HUES64 (cell line): ENCODE measurements at regions not wholly inside any gene's neighbourhood (a gene's known extent, or its start where the extent isn't known, plus 50 kb on each side); places are given as distances from the start of the nearest gene placed in this dataset.

Experiments used
- H3K27ac ChIP-seq: 2 replicates; pipeline ENCODE4 v1.7.0; 2013; ENCODE audit warnings: low read depth, low read length, inconsistent platforms
- H3K27me3 ChIP-seq: 2 replicates; pipeline ENCODE4 v1.6.1; 2013; ENCODE audit warnings: mild to moderate bottlenecking, low read length; ENCODE audit not compliant: insufficient read depth
- H3K36me3 ChIP-seq: 2 replicates; pipeline ENCODE4 v1.6.1; 2013; ENCODE audit warnings: mild to moderate bottlenecking, low read length; ENCODE audit not compliant: insufficient read depth
- H3K4me1 ChIP-seq: 2 replicates; pipeline ENCODE4 v1.6.1; 2013; ENCODE audit warnings: mild to moderate bottlenecking, low read length, moderate library complexity; ENCODE audit not compliant: insufficient read depth
- H3K4me3 ChIP-seq: 2 replicates; pipeline ENCODE4 v1.5.1; 2013; ENCODE audit warnings: mild to moderate bottlenecking, low read length, moderate library complexity
- H3K9ac ChIP-seq: 2 replicates; pipeline ENCODE4 v1.6.1; 2013; ENCODE audit warnings: mild to moderate bottlenecking, low read depth, low read length
- H3K9me3 ChIP-seq: 2 replicates; pipeline ENCODE4 v1.6.1; 2013; ENCODE audit warnings: low read depth, low read length; ENCODE audit not compliant: insufficient read depth
- WGBS: fragments of 150-250, 120-280 bp; methylation state at CpG from one replicate; pipeline ENCODE4 v1.1.7; 2013; ENCODE audit warnings: missing lambda C conversion rate; 5-methylcytosine and 5-hydroxymethylcytosine counted together

DNA sequence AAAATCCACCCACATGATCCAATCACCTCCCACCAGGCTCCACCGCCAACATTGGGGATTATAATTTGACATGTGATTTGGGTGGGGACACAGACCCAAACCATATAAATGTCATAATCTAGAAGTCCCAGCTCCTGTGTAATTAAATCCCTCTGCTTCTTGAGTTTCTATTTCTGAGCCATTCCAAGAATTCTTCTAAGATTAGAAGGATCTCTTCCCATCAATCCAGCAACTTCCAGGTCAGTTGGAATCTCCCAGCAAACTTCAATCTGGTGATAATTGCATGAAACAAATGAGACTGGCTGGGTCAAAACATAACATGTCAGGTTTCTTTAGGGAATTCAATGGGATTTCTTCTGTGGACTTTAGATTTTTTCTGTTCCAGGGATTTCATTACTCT is 127.8 kb upstream of the CDH5 start:
- Histone ChIP-seq H3K4me1 (no peaks in the 10 kb centered on the region), H3K9ac (no peak overlapping the region), H3K27me3 (no peaks in the 10 kb centered on the region), H3K36me3 (no peaks in the 10 kb centered on the region), H3K27ac (no peak overlapping the region), H3K4me3 (no peak overlapping the region), H3K9me3 (no peaks in the 10 kb centered on the region)
- WGBS, result no CpG with 5 or more reads among the region's 1 CpG

- H3K27ac ChIP-seq, result no peak overlapping the region
- H3K27me3 ChIP-seq, result no peaks in the 10 kb centered on the region
- no peak overlapping the region for H3K9ac ChIP-seq
- H3K9me3 ChIP-seq, result no peaks in the 10 kb centered on the region
- H3K4me1 ChIP-seq, result no peaks in the 10 kb centered on the region
- WGBS, result 91% methylated on average over 12 of the region's 12 CpGs
- H3K4me3 ChIP-seq, result no peak overlapping the region
- H3K36me3 ChIP-seq, result no peaks in the 10 kb centered on the region
Measured at GRCh38 chr16:66236301-66236700, 130.2 kb upstream of the CDH5 start.

DNA sequence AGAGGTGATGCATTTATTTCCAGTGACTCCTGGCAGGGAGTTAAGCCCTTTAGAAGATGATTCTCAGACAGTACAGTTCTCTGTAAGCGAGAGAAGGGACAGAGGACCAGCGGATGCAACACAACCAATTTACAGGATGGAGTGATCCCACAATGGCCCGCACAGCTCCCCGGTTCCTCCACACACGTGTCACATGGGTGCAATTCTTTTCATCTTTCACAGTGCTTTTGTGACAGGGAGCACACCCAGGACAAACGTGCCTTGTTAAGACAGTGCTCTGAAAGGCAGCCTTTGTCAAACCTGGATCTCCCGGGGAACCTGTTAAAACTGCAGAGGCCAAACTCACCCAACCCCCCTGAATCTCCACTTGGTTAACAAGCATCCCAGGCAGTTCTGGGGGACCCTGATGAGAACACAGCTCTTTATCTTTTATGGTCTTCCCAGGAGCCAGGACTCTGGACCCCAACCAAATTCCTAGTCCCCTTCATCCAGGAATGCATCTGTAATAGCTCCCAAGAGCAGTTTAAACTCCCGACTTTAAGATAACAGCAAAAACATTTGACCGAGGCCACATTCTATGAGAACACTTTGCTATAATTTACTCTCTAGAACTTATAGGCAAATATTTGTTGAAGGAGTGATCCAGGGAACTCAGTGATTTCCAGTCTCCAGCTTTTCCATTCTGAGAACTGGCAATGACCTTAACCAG is 134.9 kb upstream of the CDH5 start:
- Histone ChIP-seq H3K4me3 (no peak overlapping the region), H3K4me1 (no peaks in the 10 kb centered on the region), H3K9ac (no peak overlapping the region), H3K9me3 (no peaks in the 10 kb centered on the region), H3K27me3 (no peaks in the 10 kb centered on the region), H3K36me3 (no peaks in the 10 kb centered on the region), H3K27ac (no peak overlapping the region)
- WGBS, result 89% methylated on average over 9 of the region's 9 CpGs

DNA sequence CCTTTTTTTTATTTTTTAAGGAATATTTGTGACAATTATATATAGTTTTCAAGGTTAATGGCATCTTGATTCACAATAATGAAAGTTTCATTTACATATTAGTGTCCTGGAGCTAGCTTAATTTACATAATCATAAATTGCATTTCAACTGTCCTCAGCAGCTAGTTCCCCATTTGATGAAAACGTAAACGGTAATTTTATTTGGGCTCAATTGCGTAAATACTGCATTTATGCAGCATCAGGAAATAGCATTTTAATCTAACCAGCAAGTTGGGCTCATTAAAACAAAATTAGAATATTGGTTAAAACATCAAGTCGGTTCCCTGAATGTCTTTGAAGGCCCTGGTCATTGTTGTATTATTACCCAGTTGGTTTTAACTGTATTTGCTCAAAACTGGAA is 136.8 kb upstream of the CDH5 start:
- no peaks in the 10 kb centered on the region for H3K36me3 ChIP-seq
- no peaks in the 10 kb centered on the region for H3K27me3 ChIP-seq
- no peaks in the 10 kb centered on the region for H3K9me3 ChIP-seq
- H3K27ac ChIP-seq, result no peak overlapping the region
- H3K9ac ChIP-seq, result no peak overlapping the region
- no peak overlapping the region for H3K4me3 ChIP-seq
- H3K4me1 ChIP-seq, result no peaks in the 10 kb centered on the region
- WGBS, result 99% methylated on average over 4 of the region's 4 CpGs

- Histone ChIP-seq H3K9me3 (no peaks in the 10 kb centered on the region), H3K4me3 (no peak overlapping the region), H3K27ac (no peak overlapping the region), H3K9ac (no peak overlapping the region), H3K4me1 (no peaks in the 10 kb centered on the region), H3K27me3 (no peaks in the 10 kb centered on the region), H3K36me3 (no peaks in the 10 kb centered on the region)
- WGBS, result 76% methylated on average over 7 of the region's 7 CpGs
Measured at GRCh38 chr16:66228792-66229191, 137.7 kb upstream of the CDH5 start.

GRCh38 chr16:66227766-66228530 is 138.5 kb upstream of the CDH5 start:
- H3K4me1 ChIP-seq, result no peaks in the 10 kb centered on the region
- H3K9ac ChIP-seq, result no peak overlapping the region
- H3K27me3 ChIP-seq, result no peaks in the 10 kb centered on the region
- WGBS, result 94% methylated on average over 6 of the region's 8 CpGs
- no peak overlapping the region for H3K27ac ChIP-seq
- no peaks in the 10 kb centered on the region for H3K36me3 ChIP-seq
- no peaks in the 10 kb centered on the region for H3K9me3 ChIP-seq
- no peak overlapping the region for H3K4me3 ChIP-seq

DNA sequence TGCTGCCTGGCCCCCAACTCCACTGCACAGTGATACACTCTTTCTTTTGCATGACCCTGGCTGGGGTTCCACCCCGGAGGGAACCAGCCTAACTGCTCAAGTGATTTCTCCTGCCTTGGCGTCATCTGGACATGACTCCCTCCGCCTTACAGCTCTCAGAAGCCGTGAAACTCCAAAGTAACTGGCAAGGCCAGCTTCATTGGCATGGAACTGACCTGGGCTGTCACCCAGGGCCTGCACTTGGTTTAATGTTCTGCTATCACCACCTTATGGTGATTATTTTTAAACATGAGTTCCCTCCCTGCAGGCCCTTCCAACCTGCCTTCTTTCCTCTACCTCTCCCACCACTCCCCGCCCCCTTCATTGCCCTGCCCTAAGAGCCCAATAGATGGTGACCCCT is 139.7 kb upstream of the CDH5 start:
- Histone ChIP-seq H3K4me1 (no peaks in the 10 kb centered on the region), H3K36me3 (no peaks in the 10 kb centered on the region), H3K4me3 (no peak overlapping the region), H3K27me3 (no peaks in the 10 kb centered on the region), H3K9ac (no peak overlapping the region), H3K9me3 (no peaks in the 10 kb centered on the region), H3K27ac (no peak overlapping the region)
- WGBS, result 94% methylated on average over 5 of the region's 5 CpGs

DNA sequence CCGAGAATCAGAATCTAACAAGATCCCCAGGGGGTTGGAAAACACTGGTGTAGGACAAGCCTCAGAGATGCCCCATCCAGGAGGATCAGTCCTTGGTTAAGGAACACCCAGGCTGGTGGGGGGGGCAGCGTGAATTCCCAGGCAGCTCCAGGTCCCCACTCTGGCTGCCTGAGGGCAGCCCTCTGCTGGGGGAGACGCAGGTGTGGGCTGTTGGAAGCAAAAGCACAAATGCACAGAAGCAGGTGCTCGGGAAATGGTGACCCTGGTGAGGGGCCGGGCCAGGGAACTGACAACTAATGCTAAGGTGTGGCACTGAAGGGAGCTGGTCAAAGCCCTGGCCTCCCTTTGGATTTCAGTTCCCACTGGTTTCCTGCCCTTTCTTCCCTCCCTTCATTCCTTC is 140.8 kb upstream of the CDH5 start:
- no peak overlapping the region for H3K27ac ChIP-seq
- no peaks in the 10 kb centered on the region for H3K27me3 ChIP-seq
- no peaks in the 10 kb centered on the region for H3K36me3 ChIP-seq
- no peak overlapping the region for H3K4me3 ChIP-seq
- 90% methylated on average over 5 of the region's 5 CpGs for WGBS
- H3K4me1 ChIP-seq, result no peaks in the 10 kb centered on the region
- no peaks in the 10 kb centered on the region for H3K9me3 ChIP-seq
- H3K9ac ChIP-seq, result no peak overlapping the region

DNA sequence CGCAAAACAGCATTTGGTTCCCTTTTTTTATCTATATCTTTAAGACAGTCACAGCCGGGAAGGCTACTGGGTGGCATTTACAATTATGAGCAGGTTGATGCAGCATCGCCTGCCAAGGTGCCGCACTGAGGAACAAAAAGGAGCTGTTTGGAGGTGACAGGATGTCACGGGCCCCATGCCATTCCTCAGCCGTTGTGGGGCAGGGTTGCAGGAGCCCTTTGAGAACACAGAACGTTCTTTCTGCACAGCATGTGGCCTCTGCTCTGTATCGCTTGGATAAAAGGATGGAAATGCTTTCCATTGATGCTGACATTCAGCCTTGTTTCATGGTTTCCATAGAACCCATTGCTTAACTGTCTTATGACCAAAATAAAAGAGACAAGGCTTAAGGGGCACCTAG is 141.9 kb upstream of the CDH5 start:
- H3K36me3 ChIP-seq, result no peaks in the 10 kb centered on the region
- no peaks in the 10 kb centered on the region for H3K9me3 ChIP-seq
- no peaks in the 10 kb centered on the region for H3K4me1 ChIP-seq
- H3K27ac ChIP-seq, result no peak overlapping the region
- H3K27me3 ChIP-seq, result no peaks in the 10 kb centered on the region
- H3K9ac ChIP-seq, result no peak overlapping the region
- no peak overlapping the region for H3K4me3 ChIP-seq
- 58% methylated on average over 8 of the region's 8 CpGs for WGBS

DNA sequence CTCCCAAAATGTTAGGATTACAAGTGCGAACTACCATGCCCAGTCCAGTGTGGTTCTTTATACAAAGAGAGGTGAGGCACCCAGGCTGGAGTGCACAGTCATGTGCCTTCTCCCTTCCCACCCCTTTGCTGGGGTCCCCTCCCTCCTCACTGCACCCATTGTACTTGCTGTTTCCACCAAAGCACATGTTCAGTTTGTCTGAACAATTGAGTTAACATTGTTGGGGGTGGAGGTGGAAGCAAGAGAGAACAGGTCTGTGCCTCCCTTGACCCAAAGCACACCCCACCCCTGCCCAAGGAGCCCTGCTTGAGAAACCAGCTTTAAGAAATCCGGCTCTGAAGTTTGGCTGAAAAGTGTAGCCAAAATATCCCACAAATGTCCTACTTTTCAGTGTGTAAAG is 142.3 kb upstream of the CDH5 start:
- H3K27ac ChIP-seq, result no peak overlapping the region
- no peaks in the 10 kb centered on the region for H3K36me3 ChIP-seq
- H3K9me3 ChIP-seq, result no peaks in the 10 kb centered on the region
- H3K27me3 ChIP-seq, result no peaks in the 10 kb centered on the region
- WGBS, result 92% methylated on average over 2 of the region's 2 CpGs
- no peaks in the 10 kb centered on the region for H3K4me1 ChIP-seq
- H3K4me3 ChIP-seq, result no peak overlapping the region
- H3K9ac ChIP-seq, result no peak overlapping the region

DNA sequence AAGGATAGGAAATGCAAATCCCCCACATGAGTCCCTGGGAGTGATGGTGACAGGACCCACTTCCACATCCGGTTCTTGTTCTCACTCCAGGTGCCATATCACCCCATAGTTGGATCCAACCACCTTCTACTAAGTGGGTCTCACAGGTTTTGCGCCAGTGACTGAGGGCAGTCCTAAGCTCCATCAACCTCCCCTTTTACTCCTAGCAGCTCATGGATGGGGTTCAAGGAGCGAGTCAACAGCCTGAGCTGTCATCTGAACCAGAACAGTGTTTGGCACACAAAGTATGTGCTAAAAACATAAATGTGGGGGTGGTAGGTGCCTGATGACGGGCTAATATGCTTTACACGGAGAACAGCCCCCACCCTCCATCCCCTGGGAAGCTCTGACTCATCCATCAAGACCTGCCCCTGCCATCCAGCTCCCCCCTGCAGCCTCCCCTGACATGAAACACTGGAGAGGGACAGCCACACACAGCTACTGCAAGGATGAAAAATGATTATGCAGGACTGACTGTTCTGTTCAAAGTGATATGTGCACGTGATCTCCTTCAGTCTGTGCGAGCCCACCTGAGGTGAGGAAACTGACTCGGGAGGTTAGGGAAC is 143.2 kb upstream of the CDH5 start:
- H3K9me3 ChIP-seq, result no peaks in the 10 kb centered on the region
- H3K4me3 ChIP-seq, result no peak overlapping the region
- H3K27me3 ChIP-seq, result no peaks in the 10 kb centered on the region
- no peak overlapping the region for H3K27ac ChIP-seq
- WGBS, result 78% methylated on average over 8 of the region's 8 CpGs
- H3K4me1 ChIP-seq, result no peaks in the 10 kb centered on the region
- H3K36me3 ChIP-seq, result no peaks in the 10 kb centered on the region
- no peak overlapping the region for H3K9ac ChIP-seq
